ENCODE measurements at regions not wholly inside any gene's neighbourhood (a gene's known extent, or its start where the extent isn't known, plus 50 kb on each side); places are given as distances from the start of the nearest gene placed in this dataset.

GRCh38 chr3:178397202-178397601, 139.0 kb upstream of the KCNMB2 start:
- no peak for DNase-seq (ENCODE audit: low spot score)

GRCh38 chr3:178397836-178398235, 138.4 kb upstream of the KCNMB2 start:
- no peak for DNase-seq (ENCODE audit: low spot score)

- DNase-seq (ENCODE audit: low spot score): no peak
Measured at GRCh38 chr3:178404961-178405360, 131.3 kb upstream of the KCNMB2 start.

GRCh38 chr3:178405531-178405930, 130.7 kb upstream of the KCNMB2 start:
- DNase-seq (ENCODE audit: low spot score): no peak

GRCh38 chr3:178406206-178406605, 130.0 kb upstream of the KCNMB2 start:
- DNase-seq (ENCODE audit: low spot score): no peak

- no peak for DNase-seq (ENCODE audit: low spot score)
Measured at GRCh38 chr3:178415384-178415783, 120.9 kb upstream of the KCNMB2 start.

- no peak for DNase-seq (ENCODE audit: low spot score)
Measured at GRCh38 chr3:178417736-178418135, 118.5 kb upstream of the KCNMB2 start.

- DNase-seq (ENCODE audit: low spot score): no peak
Measured at GRCh38 chr3:178419071-178419470, 117.2 kb upstream of the KCNMB2 start.

GRCh38 chr3:178420033-178420432, 116.2 kb upstream of the KCNMB2 start:
- DNase-seq (ENCODE audit: low spot score): no peak

- no peak for DNase-seq (ENCODE audit: low spot score)
Measured at GRCh38 chr3:178421069-178421468, 115.2 kb upstream of the KCNMB2 start.

- peak; percentile 19 for DNase-seq (ENCODE audit: low spot score)
Measured at GRCh38 chr3:178422406-178422805, 113.8 kb upstream of the KCNMB2 start.

GRCh38 chr3:178428037-178428436, 108.2 kb upstream of the KCNMB2 start:
- DNase-seq (ENCODE audit: low spot score): no peak

GRCh38 chr3:178434206-178434805, 101.9 kb upstream of the KCNMB2 start:
- peak; percentile 19 for DNase-seq (ENCODE audit: low spot score)

GRCh38 chr3:178435575-178435974, 100.7 kb upstream of the KCNMB2 start:
- no peak for DNase-seq (ENCODE audit: low spot score)

GRCh38 chr3:178436773-178437172, 99.5 kb upstream of the KCNMB2 start:
- DNase-seq (ENCODE audit: low spot score): peak; percentile 58

- no peak for DNase-seq (ENCODE audit: low spot score)
Measured at GRCh38 chr3:178437236-178437635, 99.0 kb upstream of the KCNMB2 start.

- DNase-seq (ENCODE audit: low spot score): no peak
Measured at GRCh38 chr3:178439504-178439903, 96.7 kb upstream of the KCNMB2 start.

GRCh38 chr3:178440043-178440442, 96.2 kb upstream of the KCNMB2 start:
- no peak for DNase-seq (ENCODE audit: low spot score)

GRCh38 chr3:178443634-178444033, 92.6 kb upstream of the KCNMB2 start:
- peak; percentile 22 for DNase-seq (ENCODE audit: low spot score)

GRCh38 chr3:178445139-178445538, 91.1 kb upstream of the KCNMB2 start:
- no peak for DNase-seq (ENCODE audit: low spot score)

- DNase-seq (ENCODE audit: low spot score): no peak
Measured at GRCh38 chr3:178446059-178446458, 90.2 kb upstream of the KCNMB2 start.

GRCh38 chr3:178450476-178450875, 85.8 kb upstream of the KCNMB2 start:
- DNase-seq (ENCODE audit: low spot score): no peak

- no peak for DNase-seq (ENCODE audit: low spot score)
Measured at GRCh38 chr3:178451799-178452198, 84.4 kb upstream of the KCNMB2 start.

GRCh38 chr3:178454726-178455125, 81.5 kb upstream of the KCNMB2 start:
- DNase-seq (ENCODE audit: low spot score): no peak

GRCh38 chr3:178455226-178455625, 81.0 kb upstream of the KCNMB2 start:
- DNase-seq (ENCODE audit: low spot score): no peak

Data from NAMALWA (cell line).